Parathyroid adenoma (tissue), 2 donors: ENCODE measurements at regions not wholly inside any gene's neighbourhood (a gene's known extent, or its start where the extent isn't known, plus 50 kb on each side); places are given as distances from the start of the nearest gene placed in this dataset.

Experiments used
- H2AFZ ChIP-seq: fragments of 300-600 bp; sonication (generic); one replicate; pipeline ENCODE4 v1.7.0; 2017; ENCODE audit warnings: antibody characterized with exemption, mild to moderate bottlenecking
- H3K27ac ChIP-seq: fragments of 300-600 bp; sonication (generic); one replicate; pipeline ENCODE4 v1.7.0; 2017
- H3K27me3 ChIP-seq: fragments of 300-600 bp; sonication (generic); one replicate; pipeline ENCODE4 v1.7.0; 2017; ENCODE audit warnings: low read length; ENCODE audit not compliant: control insufficient read depth, insufficient read depth
- H3K36me3 ChIP-seq: fragments of 300-600 bp; sonication (generic); one replicate; pipeline ENCODE4 v1.7.0; 2017; ENCODE audit warnings: low read length; ENCODE audit not compliant: control insufficient read depth, insufficient read depth
- H3K4me1 ChIP-seq: fragments of 300-600 bp; sonication (generic); one replicate; pipeline ENCODE4 v1.7.0; 2017; ENCODE audit warnings: control low read depth
- H3K4me2 ChIP-seq: fragments of 300-600 bp; sonication (generic); one replicate; pipeline ENCODE4 v1.7.0; 2017; ENCODE audit warnings: low read length
- H3K4me3 ChIP-seq: fragments of 300-600 bp; sonication (generic); one replicate; pipeline ENCODE4 v1.7.0; 2017; ENCODE audit warnings: low read depth, low read length
- H3K79me2 ChIP-seq: fragments of 300-600 bp; sonication (generic); one replicate; pipeline ENCODE4 v1.7.0; 2017; ENCODE audit warnings: control low read depth
- H3K9ac ChIP-seq: fragments of 300-600 bp; sonication (generic); one replicate; pipeline ENCODE4 v1.7.0; 2017; ENCODE audit warnings: mild to moderate bottlenecking
- H3K9me3 ChIP-seq: fragments of 300-600 bp; sonication (generic); one replicate; pipeline ENCODE4 v1.7.0; 2017; ENCODE audit warnings: low read length; ENCODE audit not compliant: control insufficient read depth
- CTCF ChIP-seq: fragments of 300-600 bp; sonication (generic); IDR thresholded peaks from one replicate; pipeline ENCODE4 v1.7.0; 2017; ENCODE audit warnings: antibody characterized with exemption, mild to moderate bottlenecking
- donor health status: primary hyperparathyroidism.

- no peaks in the 10 kb centered on the region for H3K9me3 ChIP-seq
These were observed 263.2 kb downstream of the BCOR start for GRCh38 chrX:39834600-39834999.

GRCh38 chrX:39835241-39835640 lies 262.5 kb downstream of the BCOR start:
- no peak overlapping the region for H3K27ac ChIP-seq
- no peaks in the 10 kb centered on the region for H3K36me3 ChIP-seq
- H2AFZ ChIP-seq, result no peak overlapping the region
- no peaks in the 10 kb centered on the region for H3K9me3 ChIP-seq
- no peak for TF ChIP-seq CTCF
- no peak overlapping the region for H3K4me2 ChIP-seq
- no peaks in the 10 kb centered on the region for H3K79me2 ChIP-seq
- H3K9ac ChIP-seq, result no peak overlapping the region
- H3K27me3 ChIP-seq, result no peaks in the 10 kb centered on the region
- no peaks in the 10 kb centered on the region for H3K4me1 ChIP-seq
- no peak overlapping the region for H3K4me3 ChIP-seq

More at GRCh38 chrX:39834600-39834999, 263.2 kb downstream of the BCOR start:
- Histone ChIP-seq H3K36me3 (no peaks in the 10 kb centered on the region), H3K27me3 (no peaks in the 10 kb centered on the region), H3K79me2 (no peaks in the 10 kb centered on the region), H2AFZ (no peak overlapping the region), H3K4me3 (no peak overlapping the region), H3K4me1 (no peaks in the 10 kb centered on the region), H3K4me2 (no peak overlapping the region), H3K27ac (no peak overlapping the region), H3K9ac (no peak overlapping the region)
- no peak for TF ChIP-seq CTCF

- H3K27ac ChIP-seq, result no peak overlapping the region
- H3K4me2 ChIP-seq, result no peak overlapping the region
- no peaks in the 10 kb centered on the region for H3K36me3 ChIP-seq
- H2AFZ ChIP-seq, result no peak overlapping the region
- TF ChIP-seq CTCF, result no peak
- H3K4me3 ChIP-seq, result no peak overlapping the region
- H3K4me1 ChIP-seq, result no peaks in the 10 kb centered on the region
- no peaks in the 10 kb centered on the region for H3K9me3 ChIP-seq
- no peak overlapping the region for H3K9ac ChIP-seq
- no peaks in the 10 kb centered on the region for H3K79me2 ChIP-seq
- H3K27me3 ChIP-seq, result no peaks in the 10 kb centered on the region
These were observed 262.0 kb downstream of the BCOR start for GRCh38 chrX:39835776-39836175.

GRCh38 chrX:39836802-39837420 lies 260.8 kb downstream of the BCOR start:
- Histone ChIP-seq H3K4me1 (no peaks in the 10 kb centered on the region), H3K9me3 (no peaks in the 10 kb centered on the region), H2AFZ (no peak overlapping the region), H3K4me3 (no peak overlapping the region), H3K36me3 (no peaks in the 10 kb centered on the region), H3K9ac (no peak overlapping the region), H3K79me2 (no peaks in the 10 kb centered on the region), H3K27ac (no peak overlapping the region), H3K27me3 (no peaks in the 10 kb centered on the region), H3K4me2 (no peak overlapping the region)
- TF ChIP-seq CTCF, result no peak

GRCh38 chrX:39837688-39838087 lies 260.1 kb downstream of the BCOR start:
- Histone ChIP-seq H3K27me3 (no peaks in the 10 kb centered on the region), H3K4me3 (no peak overlapping the region)

More at GRCh38 chrX:39837688-39838087, 260.1 kb downstream of the BCOR start:
- no peak overlapping the region for H3K4me2 ChIP-seq
- TF ChIP-seq CTCF, result no peak
- H3K36me3 ChIP-seq, result no peaks in the 10 kb centered on the region
- no peak overlapping the region for H3K27ac ChIP-seq
- no peaks in the 10 kb centered on the region for H3K9me3 ChIP-seq
- H2AFZ ChIP-seq, result no peak overlapping the region
- H3K79me2 ChIP-seq, result no peaks in the 10 kb centered on the region
- H3K4me1 ChIP-seq, result no peaks in the 10 kb centered on the region
- H3K9ac ChIP-seq, result no peak overlapping the region
